ENCODE measurements at regions not wholly inside any gene's neighbourhood (a gene's known extent, or its start where the extent isn't known, plus 50 kb on each side); places are given as distances from the start of the nearest gene placed in this dataset.

- TF ChIP-seq USF2 (IDR thresholded peaks at IDR 0.05; ENCODE audit: borderline replicate concordance, low read depth, low read length) (no peak), MEF2A (IDR thresholded peaks at IDR 0.05; ENCODE audit: borderline replicate concordance, low read depth) (no peak), GABPA (IDR thresholded peaks at IDR 0.05; ENCODE audit: low read depth) (no peak)
Measured at GRCh38 chr7:123327661-123328060, 127.9 kb upstream of the SLC13A1 start (continued).

DNA sequence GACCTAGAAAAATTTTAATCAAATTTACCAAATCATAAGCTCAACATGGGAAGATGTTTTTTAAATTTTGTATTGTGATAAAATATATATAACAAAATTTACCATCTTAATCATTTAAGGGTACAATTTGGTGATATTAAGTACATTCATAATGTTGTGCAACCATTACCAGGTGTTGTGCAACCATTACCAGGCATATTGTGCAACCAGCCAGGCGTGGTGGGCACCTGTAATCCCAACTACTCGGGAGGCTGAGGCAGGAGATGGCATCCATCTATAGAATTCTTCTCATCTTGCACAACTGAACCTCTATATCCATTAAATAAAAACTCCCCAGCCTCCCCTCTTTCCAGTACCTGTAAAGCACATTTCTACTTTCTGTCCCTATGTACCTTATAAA is 124.5 kb upstream of the SLC13A1 start:
- no peaks in the 10 kb centered on the region for H3K9me3 ChIP-seq
- H3K36me3 ChIP-seq (replicated peaks in 1 of 2; ENCODE audit: control insufficient read depth in 1 of 2, insufficient read depth in 2 of 2, low read length in 1 of 2), result no peaks in the 10 kb centered on the region
- no peaks in the 10 kb centered on the region for H4K20me1 ChIP-seq (ENCODE audit: insufficient read depth)
- H3K27me3 ChIP-seq (ENCODE audit: insufficient read depth), result no peaks in the 10 kb centered on the region
- H3K4me1 ChIP-seq (ENCODE audit: control insufficient read depth in 1 of 2, insufficient read depth in 2 of 2, low read depth in 1 of 2, low read length in 1 of 2), result no peaks in the 10 kb centered on the region
- H3K9me2 ChIP-seq, result no peaks in the 10 kb centered on the region
- ChIA-PET CTCF (no interaction called here), POLR2A (no interaction called here)
- no peak for DNase-seq
- H3K79me2 ChIP-seq (ENCODE audit: insufficient read depth), result no peaks in the 10 kb centered on the region
- no peak for TF ChIP-seq RAD21 (IDR thresholded peaks at IDR 0.05; ENCODE audit: low read length)
- TF ChIP-seq IRF3 (IDR thresholded peaks at IDR 0.05; ENCODE audit: low read depth, low read length), result no peak
- no peak for TF ChIP-seq FOXM1 (IDR thresholded peaks at IDR 0.05; ENCODE audit: low read depth)
- TF ChIP-seq YY1 (IDR thresholded peaks at IDR 0.05; ENCODE audit: low read depth), result no peak
- no peak for TF ChIP-seq RXRA (IDR thresholded peaks at IDR 0.05; ENCODE audit: borderline replicate concordance, low read depth)
- no peak for TF ChIP-seq POLR2AphosphoS5 (IDR thresholded peaks at IDR 0.05; ENCODE audit: low read depth, low read length)
- no peak overlapping the region for H3K4me3 ChIP-seq (ENCODE audit: low read depth in 2 of 2, low read length in 1 of 2)
- WGBS (ENCODE audit: low lambda C conversion rate), result 0% methylated on average over 2 of the region's 2 CpGs
- no peak overlapping the region for H3K27ac ChIP-seq (ENCODE audit: low read depth in 2 of 2, low read length in 1 of 2)
- H3K9ac ChIP-seq, result no peak overlapping the region
- no peak overlapping the region for H3K4me2 ChIP-seq
- no peaks in the 10 kb centered on the region for H3F3A ChIP-seq (replicated peaks; ENCODE audit: insufficient read depth)
- no peak overlapping the region for H2AFZ ChIP-seq (ENCODE audit: low read depth)

DNA sequence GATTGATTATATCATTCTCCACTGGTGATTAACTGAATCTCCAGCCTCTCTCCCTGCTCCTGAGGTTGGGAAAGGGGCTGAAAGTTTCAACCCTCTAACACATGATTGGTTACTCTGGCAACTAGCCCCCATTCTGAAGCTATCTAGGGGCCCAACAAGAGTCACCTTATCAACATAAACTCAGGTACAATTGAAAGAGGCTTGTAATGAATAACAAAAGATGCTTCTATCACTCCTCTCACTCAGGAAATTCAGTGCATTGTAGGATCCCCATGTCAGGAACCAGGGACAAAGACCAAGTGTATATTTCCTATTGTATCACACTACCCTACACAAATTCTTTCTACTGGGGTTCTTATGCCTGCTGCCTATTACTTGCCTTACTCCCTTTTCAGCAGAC is 123.9 kb upstream of the SLC13A1 start:
- DNase-seq, result no peak
- CTCF ChIA-PET, result no interaction called here
- no peak overlapping the region for H3K4me2 ChIP-seq
- H3K9ac ChIP-seq, result no peak overlapping the region
- H3K36me3 ChIP-seq (replicated peaks in 1 of 2; ENCODE audit: control insufficient read depth in 1 of 2, insufficient read depth in 2 of 2, low read length in 1 of 2), result no peaks in the 10 kb centered on the region
- no peaks in the 10 kb centered on the region for H3K27me3 ChIP-seq (ENCODE audit: insufficient read depth)
- H3F3A ChIP-seq (replicated peaks; ENCODE audit: insufficient read depth), result no peaks in the 10 kb centered on the region
- no peaks in the 10 kb centered on the region for H3K4me1 ChIP-seq (ENCODE audit: control insufficient read depth in 1 of 2, insufficient read depth in 2 of 2, low read depth in 1 of 2, low read length in 1 of 2)
- H3K27ac ChIP-seq (ENCODE audit: low read depth in 2 of 2, low read length in 1 of 2), result no peak overlapping the region
- no peak for TF ChIP-seq CHD2 (IDR thresholded peaks at IDR 0.05; ENCODE audit: low read length, partially characterized antibody)
- no peak for TF ChIP-seq POLR2AphosphoS5 (IDR thresholded peaks at IDR 0.05; ENCODE audit: low read depth, low read length)
- TF ChIP-seq RAD21 (IDR thresholded peaks at IDR 0.05; ENCODE audit: low read length), result no peak
- TF ChIP-seq RXRA (IDR thresholded peaks at IDR 0.05; ENCODE audit: borderline replicate concordance, low read depth), result no peak
- TF ChIP-seq USF1 (IDR thresholded peaks at IDR 0.05; ENCODE audit: borderline replicate concordance, low read depth), result no peak
- no peak for TF ChIP-seq SIN3A (IDR thresholded peaks at IDR 0.05; ENCODE audit: borderline replicate concordance, low read depth, low read length)
- no peak for TF ChIP-seq EZH2phosphoT487 (IDR thresholded peaks at IDR 0.05; ENCODE audit: borderline replicate concordance, low read depth)
- no peak for TF ChIP-seq RCOR1 (IDR thresholded peaks at IDR 0.05; ENCODE audit: low read length)
- TF ChIP-seq FOXM1 (IDR thresholded peaks at IDR 0.05; ENCODE audit: low read depth), result no peak
- TF ChIP-seq USF2 (IDR thresholded peaks at IDR 0.05; ENCODE audit: borderline replicate concordance, low read depth, low read length), result no peak
- TF ChIP-seq IRF3 (IDR thresholded peaks at IDR 0.05; ENCODE audit: low read depth, low read length), result no peak
- TF ChIP-seq JUND (IDR thresholded peaks at IDR 0.05), result no peak
- TF ChIP-seq SMC3 (IDR thresholded peaks at IDR 0.05; ENCODE audit: low read depth, low read length), result no peak
- no peak for TF ChIP-seq GATA2 (CRISPR knock-in tag; IDR thresholded peaks at IDR 0.05)
- TF ChIP-seq MEF2A (IDR thresholded peaks at IDR 0.05; ENCODE audit: borderline replicate concordance, low read depth), result no peak
- TF ChIP-seq MXI1 (IDR thresholded peaks at IDR 0.05; ENCODE audit: low read depth, low read length), result no peak
- no peak for TF ChIP-seq TCF12 (IDR thresholded peaks at IDR 0.05)
- TF ChIP-seq, protein P1, sequence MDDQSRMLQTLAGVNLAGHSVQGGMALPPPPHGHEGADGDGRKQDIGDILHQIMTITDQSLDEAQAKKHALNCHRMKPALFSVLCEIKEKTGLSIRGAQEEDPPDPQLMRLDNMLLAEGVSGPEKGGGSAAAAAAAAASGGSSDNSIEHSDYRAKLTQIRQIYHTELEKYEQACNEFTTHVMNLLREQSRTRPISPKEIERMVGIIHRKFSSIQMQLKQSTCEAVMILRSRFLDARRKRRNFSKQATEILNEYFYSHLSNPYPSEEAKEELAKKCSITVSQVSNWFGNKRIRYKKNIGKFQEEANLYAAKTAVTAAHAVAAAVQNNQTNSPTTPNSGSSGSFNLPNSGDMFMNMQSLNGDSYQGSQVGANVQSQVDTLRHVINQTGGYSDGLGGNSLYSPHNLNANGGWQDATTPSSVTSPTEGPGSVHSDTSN (IDR thresholded peaks at IDR 0.05), result no peak
- no peak for TF ChIP-seq NFIC (IDR thresholded peaks at IDR 0.05; ENCODE audit: borderline replicate concordance)
- H3K4me3 ChIP-seq (ENCODE audit: low read depth in 2 of 2, low read length in 1 of 2), result no peak overlapping the region
- H3K79me2 ChIP-seq (ENCODE audit: insufficient read depth), result no peaks in the 10 kb centered on the region
- POLR2A ChIA-PET, result no interaction called here
- H3K9me3 ChIP-seq, result no peaks in the 10 kb centered on the region
- H2AFZ ChIP-seq (ENCODE audit: low read depth), result no peak overlapping the region
- no peaks in the 10 kb centered on the region for H4K20me1 ChIP-seq (ENCODE audit: insufficient read depth)
- no peaks in the 10 kb centered on the region for H3K9me2 ChIP-seq

All from SK-N-SH (cell line).